NCI-H2107 (cell line): ENCODE measurements at regions not wholly inside any gene's neighbourhood (a gene's known extent, or its start where the extent isn't known, plus 50 kb on each side); places are given as distances from the start of the nearest gene placed in this dataset.

Source experiments
- DNase-seq: peaks from one replicate; lab custom pipeline; 2025; lab: John Stamatoyannopoulos, UW

- no peak for DNase-seq
Observed at GRCh38 chr17:34141590-34141989, 113.5 kb upstream of the CCL2 start.

- DNase-seq = no peak
Observed at GRCh38 chr17:34143430-34143829, 111.7 kb upstream of the CCL2 start.

- peak; percentile 14 for DNase-seq
Observed at GRCh38 chr17:34146440-34147043, 108.5 kb upstream of the CCL2 start.

- DNase-seq = no peak
Observed at GRCh38 chr17:34151102-34151501, 104.0 kb upstream of the CCL2 start.

GRCh38 chr17:34153991-34154390 is 101.1 kb upstream of the CCL2 start:
- DNase-seq = no peak

GRCh38 chr17:34154961-34155730 is 99.9 kb upstream of the CCL2 start:
- DNase-seq = no peak

- DNase-seq = no peak
Observed at GRCh38 chr17:34155947-34156346, 99.1 kb upstream of the CCL2 start.

- DNase-seq = no peak
Observed at GRCh38 chr17:34156401-34156740, 98.7 kb upstream of the CCL2 start.

GRCh38 chr17:34156741-34157589 is 98.1 kb upstream of the CCL2 start:
- no peak for DNase-seq

GRCh38 chr17:34161690-34162089 is 93.4 kb upstream of the CCL2 start:
- no peak for DNase-seq

- no peak for DNase-seq
Observed at GRCh38 chr17:34163123-34163522, 92.0 kb upstream of the CCL2 start.

GRCh38 chr17:34163646-34164045 is 91.4 kb upstream of the CCL2 start:
- DNase-seq = no peak

- DNase-seq = no peak
Observed at GRCh38 chr17:34164837-34165236, 90.2 kb upstream of the CCL2 start.

- DNase-seq = no peak
Observed at GRCh38 chr17:34166352-34166751, 88.7 kb upstream of the CCL2 start.

- DNase-seq = peak; percentile 50
Observed at GRCh38 chr17:34167354-34167753, 87.7 kb upstream of the CCL2 start.

- DNase-seq = no peak
Observed at GRCh38 chr17:34168989-34169388, 86.1 kb upstream of the CCL2 start.

GRCh38 chr17:34169496-34169895 is 85.6 kb upstream of the CCL2 start:
- no peak for DNase-seq

GRCh38 chr17:34171245-34171818 is 83.8 kb upstream of the CCL2 start:
- DNase-seq = peak; percentile 46

- DNase-seq = no peak
Observed at GRCh38 chr17:34172390-34172918, 82.6 kb upstream of the CCL2 start.

- no peak for DNase-seq
Observed at GRCh38 chr17:34173241-34173640, 81.8 kb upstream of the CCL2 start.

- DNase-seq = no peak
Observed at GRCh38 chr17:34174496-34174895, 80.6 kb upstream of the CCL2 start.

- DNase-seq = no peak
Observed at GRCh38 chr17:34176440-34176839, 78.6 kb upstream of the CCL2 start.
